Neural progenitor cell (in vitro differentiated cells): ENCODE measurements at regions not wholly inside any gene's neighbourhood (a gene's known extent, or its start where the extent isn't known, plus 50 kb on each side); places are given as distances from the start of the nearest gene placed in this dataset.

Source experiments
- EZH2 ChIP-seq: fragments of 200-600 bp; sonication (generic); IDR thresholded peaks from 2 replicates; pipeline ENCODE4 v1.6.1; 2017; ENCODE audit warnings: antibody characterized with exemption, mild to moderate bottlenecking, moderate library complexity
- EZH2phosphoT487 ChIP-seq: fragments of 200-600 bp; sonication (generic); IDR thresholded peaks from 2 replicates; pipeline ENCODE4 v1.6.1; 2017; ENCODE audit warnings: antibody characterized with exemption

- TF ChIP-seq EZH2phosphoT487 = no peak
- TF ChIP-seq EZH2 = no peak
Observed at GRCh38 chr16:87548046-87548445, 54.3 kb upstream of the JPH3 start.
